ENCODE measurements at regions not wholly inside any gene's neighbourhood (a gene's known extent, or its start where the extent isn't known, plus 50 kb on each side); places are given as distances from the start of the nearest gene placed in this dataset.

GRCh38 chr22:47776329-47776728 lies 1013.9 kb downstream of the TBC1D22A start:
- no peak for DNase-seq (ENCODE audit: low spot score)

- no peak for DNase-seq (ENCODE audit: low spot score)
Observed at GRCh38 chr22:47775686-47776085, 1013.2 kb downstream of the TBC1D22A start.

DNA sequence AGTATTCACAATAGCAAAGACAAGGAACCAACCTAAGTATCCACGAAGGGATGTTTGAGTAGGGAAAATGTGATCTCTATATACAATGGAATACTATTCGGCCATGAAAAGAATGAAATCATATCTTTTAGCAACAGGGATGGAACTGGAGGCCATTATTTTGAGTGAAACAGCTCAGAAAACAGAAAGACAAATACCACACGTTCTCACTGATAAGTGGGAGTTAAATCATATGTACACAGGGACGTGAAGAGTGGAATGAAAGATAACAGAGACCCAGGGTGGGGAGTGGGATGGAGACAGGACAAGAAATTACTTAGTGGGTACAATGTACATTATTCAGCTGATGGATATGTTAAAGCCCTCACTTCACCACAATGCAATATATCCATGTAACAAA lies 1012.7 kb downstream of the TBC1D22A start:
- DNase-seq (ENCODE audit: low spot score): no peak

- no peak for DNase-seq (ENCODE audit: low spot score)
Observed at GRCh38 chr22:47773635-47774034, 1011.2 kb downstream of the TBC1D22A start.

DNA sequence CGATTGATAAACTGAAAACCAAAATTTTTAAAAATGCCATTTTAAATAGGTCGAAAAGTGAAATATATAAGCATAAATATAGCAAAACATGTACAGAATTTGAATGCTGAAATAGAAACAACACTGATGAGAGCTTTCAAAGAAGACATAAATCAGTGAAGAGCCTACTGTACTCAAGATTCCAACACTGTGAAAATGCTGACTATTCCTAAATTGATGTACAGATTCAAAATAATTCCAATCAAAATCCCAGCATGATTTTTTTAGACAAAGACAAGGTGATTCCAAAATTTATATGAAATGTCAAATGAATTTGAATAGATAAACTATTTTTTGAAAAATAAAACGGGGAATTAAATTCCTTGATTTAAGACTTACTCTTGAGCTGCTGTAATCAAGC lies 1010.4 kb downstream of the TBC1D22A start:
- DNase-seq (ENCODE audit: low spot score): no peak

GRCh38 chr22:47769652-47770051 lies 1007.2 kb downstream of the TBC1D22A start:
- DNase-seq (ENCODE audit: low spot score): no peak

- no peak for DNase-seq (ENCODE audit: low spot score)
Observed at GRCh38 chr22:47768027-47768426, 1005.6 kb downstream of the TBC1D22A start.

DNA sequence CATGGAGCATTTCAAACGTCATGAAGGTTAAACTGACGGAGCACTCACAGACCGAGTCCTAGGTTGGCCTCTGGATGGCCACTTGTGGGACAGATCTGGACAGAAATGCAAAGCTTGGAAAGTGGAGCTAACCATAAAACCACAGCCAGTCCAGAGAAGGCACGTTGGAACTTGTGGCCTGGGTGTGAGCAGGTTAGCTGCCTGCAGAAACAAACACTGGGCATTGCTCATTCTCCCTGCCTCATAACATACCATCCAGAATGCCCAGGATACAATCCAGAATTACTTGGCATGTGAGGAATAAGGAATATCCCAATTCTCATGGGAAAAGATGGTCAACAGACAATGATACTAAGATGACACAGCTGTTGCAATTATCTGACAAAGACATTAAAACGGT lies 1005.0 kb downstream of the TBC1D22A start:
- DNase-seq (ENCODE audit: low spot score): no peak

- DNase-seq (ENCODE audit: low spot score): no peak
Observed at GRCh38 chr22:47765757-47766156, 1003.3 kb downstream of the TBC1D22A start.

DNA sequence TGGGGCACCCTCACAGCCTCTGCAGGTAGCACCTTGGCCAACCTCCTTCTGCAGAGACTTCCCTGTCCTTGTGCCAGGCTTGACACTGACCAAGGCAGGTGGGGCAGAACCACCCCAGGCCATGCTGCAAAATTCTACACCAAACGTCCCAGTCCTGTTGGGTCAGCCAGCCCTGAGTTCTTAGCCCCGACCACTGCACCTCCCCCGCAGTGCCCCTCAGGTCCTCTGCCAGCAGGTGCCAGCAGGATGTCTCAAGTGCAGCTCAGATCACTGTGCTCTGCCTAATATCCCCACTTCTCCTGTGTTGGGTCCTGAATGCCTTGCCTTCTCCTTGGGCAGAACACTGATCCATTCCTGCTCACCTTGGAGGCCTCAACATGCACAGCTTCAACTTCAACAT lies 999.7 kb downstream of the TBC1D22A start:
- DNase-seq (ENCODE audit: low spot score): no peak

GRCh38 chr22:47759909-47760308 lies 997.5 kb downstream of the TBC1D22A start:
- DNase-seq (ENCODE audit: low spot score): no peak

DNA sequence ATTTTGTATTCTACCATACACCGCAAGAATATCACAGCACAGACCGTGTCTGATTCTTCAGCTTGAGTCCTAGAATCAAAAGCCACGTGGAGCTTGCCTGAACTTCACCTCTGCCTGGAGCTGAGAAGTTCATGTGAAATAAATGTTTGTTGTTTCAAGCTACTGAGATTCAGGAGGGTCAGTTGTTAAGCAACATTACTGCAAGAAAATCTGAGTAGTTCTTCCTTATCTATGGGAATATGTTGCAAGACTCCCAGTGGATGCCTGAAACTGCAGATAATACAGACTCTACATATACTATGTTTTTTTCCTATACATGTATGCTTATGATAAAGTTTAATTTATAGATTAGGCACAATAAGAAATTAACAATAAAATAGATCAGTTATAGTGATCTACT lies 995.3 kb downstream of the TBC1D22A start:
- DNase-seq (ENCODE audit: low spot score): no peak

- no peak for DNase-seq (ENCODE audit: low spot score)
Observed at GRCh38 chr22:47750086-47750485, 987.6 kb downstream of the TBC1D22A start.

- no peak for DNase-seq (ENCODE audit: low spot score)
Observed at GRCh38 chr22:47748957-47749356, 986.5 kb downstream of the TBC1D22A start.

- DNase-seq (ENCODE audit: low spot score): no peak
Observed at GRCh38 chr22:47748271-47748670, 985.8 kb downstream of the TBC1D22A start.

- no peak for DNase-seq (ENCODE audit: low spot score)
Observed at GRCh38 chr22:47740109-47740805, 977.8 kb downstream of the TBC1D22A start.

DNA sequence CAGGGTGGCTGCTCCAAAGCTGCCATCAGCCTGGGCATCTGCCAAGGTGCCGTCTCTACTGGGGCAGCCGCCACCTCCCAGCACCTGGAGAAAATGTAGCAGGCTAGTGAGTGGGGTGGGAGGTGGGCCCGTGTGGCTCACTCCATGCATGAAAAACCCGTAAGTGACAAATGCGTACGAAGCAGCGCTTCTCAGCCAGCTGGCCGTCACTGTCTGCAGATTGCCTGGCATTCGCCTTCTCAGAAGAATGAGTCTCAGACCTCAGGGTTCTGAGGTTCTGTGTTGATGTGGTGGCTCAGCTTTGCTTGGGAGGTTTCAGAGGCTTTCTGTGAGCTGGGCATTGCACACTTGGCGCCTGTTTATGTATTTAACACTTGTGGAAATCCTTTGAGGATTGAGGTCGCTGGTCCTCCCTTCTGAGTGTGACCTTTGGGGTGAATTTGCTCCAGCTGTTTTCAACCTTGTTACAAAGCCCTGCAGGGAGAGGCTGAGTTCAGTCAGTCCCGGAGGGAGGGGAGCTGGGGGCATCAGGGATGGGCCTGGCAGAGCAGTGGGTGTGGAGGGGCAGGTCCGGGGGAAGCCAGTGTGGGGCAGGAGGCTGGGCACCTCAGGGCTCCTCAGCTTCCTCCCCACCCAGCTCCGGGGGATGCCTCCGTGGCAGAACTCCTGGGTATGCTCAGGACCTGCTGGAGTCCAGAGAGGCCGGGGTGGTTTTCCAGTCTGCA lies 977.0 kb downstream of the TBC1D22A start:
- no peak for DNase-seq (ENCODE audit: low spot score)

DNA sequence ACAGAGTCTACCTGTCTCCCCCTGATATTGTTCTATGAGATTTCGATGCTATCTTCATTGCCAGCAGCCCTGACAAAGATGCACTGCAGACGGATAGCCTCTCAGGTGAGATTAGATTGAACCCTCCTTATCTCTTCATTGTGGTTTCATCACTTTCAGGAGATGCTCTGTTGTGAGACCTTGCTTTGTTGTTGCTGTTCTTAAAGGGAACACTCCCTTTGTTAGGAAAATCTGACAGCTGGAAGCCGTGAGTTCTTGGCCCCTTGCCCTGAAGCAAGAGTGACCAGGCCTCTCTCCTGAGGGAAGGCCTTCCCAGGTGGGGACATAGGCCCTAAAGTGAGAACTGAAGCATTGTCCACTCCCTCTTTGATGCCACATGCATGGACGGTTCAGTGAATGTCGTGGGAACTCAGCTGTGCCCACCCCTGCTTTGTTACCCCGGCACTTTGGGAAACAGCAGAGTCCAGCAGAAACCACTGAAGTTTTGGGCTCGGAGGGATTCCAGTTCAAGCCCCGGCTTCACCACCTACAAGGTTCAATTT lies 976.1 kb downstream of the TBC1D22A start:
- DNase-seq (ENCODE audit: low spot score): no peak

DNA sequence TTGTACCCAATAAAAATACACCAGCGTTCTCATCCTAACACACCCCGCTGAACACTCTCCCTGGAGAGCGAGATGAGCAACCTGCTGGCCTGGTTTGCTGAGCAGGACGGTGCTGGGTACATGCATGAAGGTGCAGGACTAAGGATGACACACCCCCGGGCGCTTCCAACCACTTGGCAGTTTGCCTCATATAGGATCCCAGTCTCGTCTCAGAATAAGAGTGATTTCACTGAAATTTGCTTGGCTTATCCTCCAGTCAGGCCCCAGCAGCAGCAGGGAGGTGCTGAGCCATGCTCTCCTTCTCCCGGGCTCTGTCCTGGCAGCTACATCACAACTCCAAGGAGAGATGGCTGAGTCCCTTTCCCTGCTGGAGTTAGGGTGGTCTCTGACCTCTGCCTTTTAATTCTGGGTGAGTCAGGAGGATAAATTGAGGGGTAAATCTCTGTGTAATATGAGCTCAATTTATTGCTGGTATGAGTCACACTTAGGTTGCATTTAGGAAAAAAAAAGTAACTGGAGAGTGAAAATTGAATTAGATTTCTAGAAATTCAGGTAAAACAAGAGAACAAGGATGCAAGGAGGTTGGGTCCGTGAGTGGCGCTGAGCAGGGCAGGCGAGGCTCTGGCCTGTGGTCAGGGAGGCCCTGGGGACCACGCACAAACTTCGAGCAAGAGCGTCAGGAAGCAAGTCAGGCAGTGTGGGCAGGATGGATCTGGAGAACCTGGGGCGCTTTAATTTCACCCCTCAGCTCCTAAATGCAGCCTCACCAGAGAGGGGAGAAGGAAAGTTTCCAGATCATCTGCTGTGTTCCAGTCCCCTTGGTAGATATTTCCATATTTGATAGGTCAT lies 974.0 kb downstream of the TBC1D22A start:
- no peak for DNase-seq (ENCODE audit: low spot score)

GRCh38 chr22:47734511-47734910 lies 972.1 kb downstream of the TBC1D22A start:
- DNase-seq (ENCODE audit: low spot score): no peak

DNA sequence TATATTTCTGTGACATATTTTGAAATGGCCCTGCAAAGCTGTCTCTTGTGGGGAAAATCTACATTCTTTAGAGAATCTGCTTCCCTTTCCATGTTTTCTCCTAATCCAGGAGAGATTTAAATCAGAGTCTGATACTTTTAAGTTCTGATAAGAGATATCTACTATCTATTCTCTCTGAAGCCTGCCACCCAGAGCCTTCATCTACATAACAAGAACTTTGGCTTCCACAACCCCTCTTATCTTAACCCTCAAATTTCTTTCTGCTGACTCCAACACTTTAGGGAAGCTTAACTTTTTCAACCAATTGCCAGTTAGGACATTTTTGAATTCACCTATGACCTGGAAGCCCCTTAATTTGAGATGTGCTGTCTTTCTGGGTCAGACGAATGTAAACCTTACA lies 965.2 kb downstream of the TBC1D22A start:
- DNase-seq (ENCODE audit: low spot score): no peak

DNA sequence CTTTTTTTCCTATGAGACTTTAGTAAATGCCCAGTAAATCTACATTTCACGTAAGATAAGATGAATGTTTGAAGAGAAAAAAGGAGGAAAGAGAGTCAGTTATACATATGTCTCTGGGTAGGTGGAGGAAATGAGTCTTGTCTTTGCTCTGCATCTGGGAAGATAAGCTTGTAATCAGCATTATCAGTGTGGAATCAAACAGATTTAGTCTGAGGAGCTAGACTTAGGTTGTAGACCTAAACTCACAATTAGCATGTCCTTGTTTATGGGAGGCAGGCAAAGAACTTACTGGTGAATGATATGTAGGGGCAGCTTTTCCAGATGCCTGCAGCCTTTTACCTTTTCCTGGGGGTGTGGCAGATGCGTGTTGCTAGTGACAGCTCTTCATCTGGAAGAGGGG lies 962.3 kb downstream of the TBC1D22A start:
- DNase-seq (ENCODE audit: low spot score): no peak

GRCh38 chr22:47724030-47724429 lies 961.6 kb downstream of the TBC1D22A start:
- no peak for DNase-seq (ENCODE audit: low spot score)

Measured in putamen (tissue), 1 donor.